ENCODE measurements at regions not wholly inside any gene's neighbourhood (a gene's known extent, or its start where the extent isn't known, plus 50 kb on each side); places are given as distances from the start of the nearest gene placed in this dataset.
"Not testable (repeated sequence)": the region's sequence is repeated elsewhere in the genome, so short reads cannot be mapped to it uniquely, and the experiment has no call there.

DNA sequence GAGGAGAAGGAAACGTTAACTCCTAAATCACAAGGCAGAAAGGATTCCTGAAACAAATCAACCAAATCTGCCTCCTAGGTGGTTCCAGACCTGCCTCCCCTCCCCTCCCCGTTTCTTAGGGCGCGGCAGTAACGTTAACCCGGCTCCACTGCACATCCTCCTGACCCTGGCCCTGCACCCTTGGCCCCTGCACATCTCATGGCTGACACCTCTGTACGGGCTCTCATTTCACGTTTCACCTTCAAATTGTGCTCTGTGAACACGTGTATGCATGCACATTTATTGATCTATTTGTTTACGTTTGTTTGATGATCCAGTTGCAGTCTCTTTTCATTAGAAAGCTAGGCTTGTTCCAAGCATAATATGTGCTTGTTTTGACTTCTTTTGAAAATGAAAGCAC, 358.1 kb downstream of the ADGRD1 start:
- Mint-ChIP-seq H3K36me3 (peaks cover 5 to 10% of the 10 kb centered on the region in 2 donors), H3K27me3 (peaks cover 22 to 42% (median 36%) of the 10 kb centered on the region in 3 donors), H3K27ac (peak overlapping the region in 1 of 6 donors; percentile 53), H3K4me1 (peaks cover 0 to 12% (median 4%) of the 10 kb centered on the region in 3 donors), H3K4me3 (peak overlapping the region in 2 of 8 donors; percentile 31 to 46), H3K9me3 (peaks cover 0 to 8% (median 0%) of the 10 kb centered on the region in 7 donors)
- DNase-seq: no peak
- no peak for ATAC-seq (ENCODE audit: low read depth in 2 of 2)

GRCh38 chr12:131312382-131312781, 358.7 kb downstream of the ADGRD1 start:
- peak overlapping the region in 1 of 8 donors; percentile 46 for H3K4me3 Mint-ChIP-seq
- peaks cover 5 to 10% of the 10 kb centered on the region in 2 donors for H3K36me3 Mint-ChIP-seq

DNA sequence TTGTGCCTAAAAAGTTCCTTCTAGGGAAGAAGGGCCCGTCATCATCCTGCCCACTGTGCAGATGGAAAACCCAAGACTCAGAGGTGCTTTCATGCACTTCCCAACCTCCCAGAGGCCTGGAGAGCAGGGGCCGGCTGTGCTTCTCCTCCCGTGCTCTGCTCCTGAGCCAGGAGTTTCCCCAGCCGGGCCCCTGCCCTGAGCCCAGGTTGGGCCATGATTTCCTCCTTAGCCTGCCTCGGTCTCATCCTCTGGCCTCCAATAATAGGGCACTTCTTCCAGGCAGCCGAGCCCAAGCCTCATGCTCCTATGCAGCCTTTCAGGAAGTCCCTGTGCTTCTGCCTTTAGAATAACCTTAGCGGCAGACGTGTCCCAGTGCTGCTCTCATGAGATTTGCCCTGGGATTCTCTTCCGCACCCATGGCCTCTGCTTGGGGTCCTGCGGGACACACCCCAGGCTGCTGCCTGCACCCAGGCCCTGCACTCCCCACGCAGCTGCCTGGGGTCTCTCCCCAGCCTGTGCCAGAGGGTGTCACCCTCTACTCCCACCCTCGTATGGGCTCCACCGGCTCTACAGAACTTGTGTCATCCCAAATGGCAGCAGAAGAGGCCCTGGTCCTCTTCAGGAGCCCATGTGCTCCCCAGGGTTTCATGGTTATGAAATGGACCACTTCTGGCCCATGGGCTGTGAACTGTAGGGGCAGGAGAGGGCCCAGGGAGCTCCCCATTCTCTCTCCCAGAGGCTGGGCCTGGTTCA, 359.3 kb downstream of the ADGRD1 start:
- peaks cover 0 to 12% (median 4%) of the 10 kb centered on the region in 7 donors for H3K9me3 Mint-ChIP-seq
- no peak overlapping the region for H3K4me3 Mint-ChIP-seq
- H3K27ac Mint-ChIP-seq: no peak overlapping the region
- H3K27me3 Mint-ChIP-seq: peaks cover 22 to 42% (median 36%) of the 10 kb centered on the region in 3 donors
- DNase-seq: no peak
- H3K4me1 Mint-ChIP-seq: peaks cover 0 to 12% (median 4%) of the 10 kb centered on the region in 3 donors
- H3K36me3 Mint-ChIP-seq: peaks cover 8 to 10% of the 10 kb centered on the region in 2 donors
- ATAC-seq (ENCODE audit: low read depth in 2 of 2): no peak

More at GRCh38 chr12:131312382-131312781, 358.7 kb downstream of the ADGRD1 start:
- H3K9me3 Mint-ChIP-seq; H3K27ac Mint-ChIP-seq; DNase-seq; ATAC-seq (ENCODE audit: low read depth in 2 of 2): not testable (repeated sequence)
- H3K4me1 Mint-ChIP-seq: peaks cover 0 to 12% (median 4%) of the 10 kb centered on the region in 3 donors
- H3K27me3 Mint-ChIP-seq: peaks cover 22 to 42% (median 36%) of the 10 kb centered on the region in 3 donors

- Mint-ChIP-seq H3K27me3 (peaks cover 22 to 39% (median 33%) of the 10 kb centered on the region in 3 donors), H3K27ac (no peak overlapping the region), H3K4me3 (no peak overlapping the region), H3K36me3 (peaks cover 10 to 15% of the 10 kb centered on the region in 2 donors), H3K4me1 (peaks cover 0 to 12% (median 4%) of the 10 kb centered on the region in 3 donors), H3K9me3 (peaks cover under 1 to 19% (median 7%) of the 10 kb centered on the region in 7 donors)
- DNase-seq (no peak), ATAC-seq (ENCODE audit: low read depth in 2 of 2) (no peak)
Observed at GRCh38 chr12:131313635-131314034, 359.9 kb downstream of the ADGRD1 start.

- ATAC-seq (ENCODE audit: low read depth in 2 of 2) (no peak), DNase-seq (no peak)
- H3K27ac Mint-ChIP-seq: no peak overlapping the region
- H3K4me3 Mint-ChIP-seq: peak overlapping the region in 1 of 8 donors; percentile 47
- H3K36me3 Mint-ChIP-seq: peaks cover 10 to 15% of the 10 kb centered on the region in 2 donors
- H3K4me1 Mint-ChIP-seq: peaks cover 0 to 12% (median 4%) of the 10 kb centered on the region in 3 donors
- peaks cover 5 to 27% (median 9%) of the 10 kb centered on the region in 7 donors for H3K9me3 Mint-ChIP-seq
- peaks cover 21 to 34% (median 25%) of the 10 kb centered on the region in 3 donors for H3K27me3 Mint-ChIP-seq
Observed at GRCh38 chr12:131314524-131315090, 360.9 kb downstream of the ADGRD1 start.

GRCh38 chr12:131315601-131316000, 361.9 kb downstream of the ADGRD1 start:
- Mint-ChIP-seq H3K27me3 (peaks cover 14 to 24% (median 19%) of the 10 kb centered on the region in 3 donors), H3K36me3 (peaks cover 10 to 15% of the 10 kb centered on the region in 2 donors), H3K9me3 (peaks cover 5 to 37% (median 12%) of the 10 kb centered on the region in 7 donors), H3K4me1 (peaks cover 0 to 12% (median 4%) of the 10 kb centered on the region in 3 donors), H3K27ac (no peak overlapping the region), H3K4me3 (no peak overlapping the region)
- ATAC-seq (ENCODE audit: low read depth in 2 of 2) (no peak), DNase-seq (no peak)

DNA sequence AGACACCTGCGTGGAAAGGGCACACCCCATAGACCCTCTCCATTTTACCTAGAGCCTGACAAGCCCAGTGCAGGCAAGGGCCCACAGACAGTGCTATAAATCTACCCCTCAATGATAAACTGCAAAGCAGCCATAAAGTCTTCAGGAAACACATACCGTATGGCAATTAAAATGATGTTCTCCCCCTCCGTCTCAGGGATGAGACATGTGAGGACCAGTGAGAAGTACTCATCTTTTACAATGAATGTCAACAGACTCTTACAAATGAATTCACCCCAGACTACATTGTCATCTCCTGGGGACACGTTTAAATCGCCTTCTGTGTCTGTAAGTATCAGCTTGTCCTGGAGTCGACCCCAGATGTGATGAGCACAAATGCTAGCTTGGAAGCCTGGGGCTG, 362.7 kb downstream of the ADGRD1 start:
- Mint-ChIP-seq H3K27ac (no peak overlapping the region), H3K27me3 (peaks cover 14 to 22% (median 19%) of the 10 kb centered on the region in 3 donors), H3K36me3 (peaks cover 10 to 15% of the 10 kb centered on the region in 2 donors), H3K9me3 (peaks cover 5 to 40% (median 15%) of the 10 kb centered on the region in 7 donors), H3K4me1 (peaks cover 0 to 12% (median 4%) of the 10 kb centered on the region in 3 donors), H3K4me3 (no peak overlapping the region)
- DNase-seq (no peak), ATAC-seq (ENCODE audit: low read depth in 2 of 2) (no peak)

GRCh38 chr12:131318045-131318685, 364.5 kb downstream of the ADGRD1 start:
- DNase-seq (no peak), ATAC-seq (ENCODE audit: low read depth in 2 of 2) (no peak)
- Mint-ChIP-seq H3K36me3 (peaks cover 10 to 15% of the 10 kb centered on the region in 2 donors), H3K4me1 (peaks cover 0 to 4% (median 0%) of the 10 kb centered on the region in 3 donors), H3K9me3 (peaks cover 6 to 45% (median 15%) of the 10 kb centered on the region in 7 donors), H3K4me3 (no peak overlapping the region), H3K27ac (peak overlapping the region in 1 of 6 donors; percentile 0), H3K27me3 (peaks cover 10 to 13% (median 12%) of the 10 kb centered on the region in 3 donors)

DNA sequence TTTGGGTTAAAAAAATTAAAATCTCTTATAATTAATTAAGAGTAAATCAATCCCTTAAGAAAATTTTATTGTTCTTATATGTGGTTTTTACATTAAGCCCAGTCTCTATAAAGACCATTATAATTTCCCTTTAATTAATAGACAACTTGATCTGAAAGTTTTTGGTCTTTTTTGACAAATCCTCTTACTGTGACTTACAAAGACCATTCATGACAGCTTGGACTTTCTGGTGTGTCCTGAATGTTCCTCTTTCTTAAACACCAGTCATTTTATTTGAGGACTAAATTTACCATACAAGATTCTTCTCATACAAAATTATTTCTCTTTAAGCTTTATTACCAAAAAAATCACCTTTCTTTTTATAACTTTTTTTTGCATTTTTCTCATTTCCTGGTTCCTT, 368.3 kb downstream of the ADGRD1 start:
- Mint-ChIP-seq H3K4me3 (no peak overlapping the region), H3K4me1 (no peaks in the 10 kb centered on the region), H3K27ac (no peak overlapping the region), H3K27me3 (peaks cover 4 to 18% (median 11%) of the 10 kb centered on the region in 3 donors), H3K36me3 (peaks cover 5% of the 10 kb centered on the region in 2 donors), H3K9me3 (peaks cover 6 to 38% (median 15%) of the 10 kb centered on the region in 7 donors)
- ATAC-seq (ENCODE audit: low read depth in 2 of 2) (no peak), DNase-seq (no peak)

- H3K27ac Mint-ChIP-seq; H3K4me3 Mint-ChIP-seq; ATAC-seq (ENCODE audit: low read depth in 2 of 2); H3K36me3 Mint-ChIP-seq; DNase-seq; H3K4me1 Mint-ChIP-seq: not testable (repeated sequence)
- Mint-ChIP-seq H3K9me3 (peaks cover 6 to 38% (median 15%) of the 10 kb centered on the region in 7 donors), H3K27me3 (peaks cover 4 to 23% (median 15%) of the 10 kb centered on the region in 3 donors)
Observed at GRCh38 chr12:131322460-131322859, 368.8 kb downstream of the ADGRD1 start.

DNA sequence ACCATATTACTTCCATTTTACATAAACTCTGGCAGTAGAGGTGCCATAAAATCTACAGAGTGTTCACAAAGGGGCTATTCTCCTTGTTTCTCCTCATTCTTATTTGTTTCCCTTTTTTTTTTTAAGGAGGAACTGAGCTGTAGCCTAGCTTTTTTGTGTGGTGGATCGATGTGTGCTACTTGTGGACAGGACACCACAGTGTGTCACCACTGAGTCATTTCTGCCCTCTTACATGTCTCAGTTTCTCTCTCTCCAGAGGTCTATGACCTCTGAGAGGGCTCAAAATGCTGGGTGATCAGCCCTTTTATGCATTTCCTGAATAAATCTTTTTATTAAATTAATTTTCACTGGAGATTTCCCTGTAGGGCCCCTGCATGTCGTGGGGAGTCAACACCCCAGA, 370.2 kb downstream of the ADGRD1 start:
- DNase-seq (no peak), ATAC-seq (ENCODE audit: low read depth in 2 of 2) (no peak)
- no peak overlapping the region for H3K27ac Mint-ChIP-seq
- peaks cover under 1 to 24% (median 15%) of the 10 kb centered on the region in 3 donors for H3K27me3 Mint-ChIP-seq
- H3K9me3 Mint-ChIP-seq: peaks cover 2 to 26% (median 7%) of the 10 kb centered on the region in 7 donors
- H3K4me1 Mint-ChIP-seq: no peaks in the 10 kb centered on the region
- no peak overlapping the region for H3K4me3 Mint-ChIP-seq
- H3K36me3 Mint-ChIP-seq: no peaks in the 10 kb centered on the region

- H3K9me3 Mint-ChIP-seq: peaks cover 0 to 12% (median 0%) of the 10 kb centered on the region in 7 donors
- peaks cover 0 to 32% (median 15%) of the 10 kb centered on the region in 3 donors for H3K27me3 Mint-ChIP-seq
- ATAC-seq (ENCODE audit: low read depth in 2 of 2): no peak
- H3K4me1 Mint-ChIP-seq: no peaks in the 10 kb centered on the region
- no peak overlapping the region for H3K27ac Mint-ChIP-seq
- no peak for DNase-seq
- H3K4me3 Mint-ChIP-seq: no peak overlapping the region
- no peaks in the 10 kb centered on the region for H3K36me3 Mint-ChIP-seq
Observed at GRCh38 chr12:131327521-131328488, 374.1 kb downstream of the ADGRD1 start.

Measured in naive B cell (primary cell).